Cardiac muscle cell (in vitro differentiated cells and primary cell): ENCODE measurements at regions not wholly inside any gene's neighbourhood (a gene's known extent, or its start where the extent isn't known, plus 50 kb on each side); places are given as distances from the start of the nearest gene placed in this dataset.

ENCODE experiments used
- DNase-seq, 2 donors: peaks; one replicate each; pipeline versions ENCODE4 v3.0.0 to v3.0.0-alpha.2; 2010 to 2017; ENCODE audit warnings: low read depth in 1 of 2, low spot score in 1 of 2
- H3K27ac ChIP-seq: fragments of 200-600 bp; sonication (generic); 2 replicates; pipeline ENCODE4 v1.5.1; 2016
- H3K27me3 ChIP-seq: fragments of 200-600 bp; sonication (generic); 2 replicates; pipeline ENCODE4 v1.6.0; 2016; ENCODE audit warnings: control low read depth
- H3K36me3 ChIP-seq: fragments of 200-600 bp; sonication (generic); 2 replicates; pipeline ENCODE4 v1.5.1; 2016; ENCODE audit warnings: control low read depth
- H3K4me1 ChIP-seq: fragments of 200-600 bp; sonication (generic); 2 replicates; pipeline ENCODE4 v1.8.1; 2017; ENCODE audit warnings: low read depth, mild to moderate bottlenecking, mixed run types
- H3K4me3 ChIP-seq: fragments of 200-600 bp; sonication (generic); 2 replicates; pipeline ENCODE4 v1.5.1; 2016; ENCODE audit warnings: mild to moderate bottlenecking
- H3K9me3 ChIP-seq: fragments of 200-600 bp; sonication (generic); 2 replicates; pipeline ENCODE4 v1.5.1; 2017; ENCODE audit warnings: low read depth, mild to moderate bottlenecking, control low read depth
- CTCF ChIP-seq: IDR thresholded peaks from 2 replicates; pipeline ENCODE4 v1.5.1; 2012; ENCODE audit warnings: low read depth, mild to moderate bottlenecking, low read length

- Histone ChIP-seq H3K4me3 (no peak overlapping the region), H3K9me3 (no peaks in the 10 kb centered on the region), H3K27me3 (no peaks in the 10 kb centered on the region), H3K36me3 (no peaks in the 10 kb centered on the region), H3K27ac (no peak overlapping the region), H3K4me1 (peaks cover 13% of the 10 kb centered on the region)
- no peak for TF ChIP-seq CTCF
- DNase-seq: peak in 1 of 2 donors; percentile 2
Observed at GRCh38 chr13:91184244-91184926, 163.1 kb upstream of the MIR17HG start.

GRCh38 chr13:91185294-91185863, 162.1 kb upstream of the MIR17HG start:
- H3K36me3 ChIP-seq: no peaks in the 10 kb centered on the region
- DNase-seq: peak; percentile 15 to 47
- H3K27me3 ChIP-seq: no peaks in the 10 kb centered on the region
- peak; percentile 30 for TF ChIP-seq CTCF
- peaks cover 13% of the 10 kb centered on the region for H3K4me1 ChIP-seq
- H3K4me3 ChIP-seq: no peak overlapping the region
- no peaks in the 10 kb centered on the region for H3K9me3 ChIP-seq
- no peak overlapping the region for H3K27ac ChIP-seq

GRCh38 chr13:91187522-91187921, 160.0 kb upstream of the MIR17HG start:
- H3K36me3 ChIP-seq: no peaks in the 10 kb centered on the region
- H3K27me3 ChIP-seq: no peaks in the 10 kb centered on the region
- TF ChIP-seq CTCF: no peak
- H3K27ac ChIP-seq: no peak overlapping the region
- no peak for DNase-seq
- H3K9me3 ChIP-seq: no peaks in the 10 kb centered on the region
- peaks cover 13% of the 10 kb centered on the region for H3K4me1 ChIP-seq
- H3K4me3 ChIP-seq: no peak overlapping the region

GRCh38 chr13:91189506-91189905, 158.0 kb upstream of the MIR17HG start:
- H3K4me1 ChIP-seq: peaks cover 13% of the 10 kb centered on the region
- no peak overlapping the region for H3K27ac ChIP-seq
- TF ChIP-seq CTCF: no peak
- no peaks in the 10 kb centered on the region for H3K36me3 ChIP-seq
- no peaks in the 10 kb centered on the region for H3K27me3 ChIP-seq
- no peak overlapping the region for H3K4me3 ChIP-seq
- DNase-seq: peak in 1 of 2 donors; percentile 2
- H3K9me3 ChIP-seq: no peaks in the 10 kb centered on the region

GRCh38 chr13:91193358-91193757, 154.1 kb upstream of the MIR17HG start:
- no peaks in the 10 kb centered on the region for H3K36me3 ChIP-seq
- H3K27me3 ChIP-seq: no peaks in the 10 kb centered on the region
- H3K4me3 ChIP-seq: no peak overlapping the region
- no peak for TF ChIP-seq CTCF
- H3K27ac ChIP-seq: no peak overlapping the region
- no peaks in the 10 kb centered on the region for H3K9me3 ChIP-seq
- no peak for DNase-seq
- peaks cover 1% of the 10 kb centered on the region for H3K4me1 ChIP-seq
